Daoy (cell line): ENCODE measurements at regions not wholly inside any gene's neighbourhood (a gene's known extent, or its start where the extent isn't known, plus 50 kb on each side); places are given as distances from the start of the nearest gene placed in this dataset.
A peak's percentile ranks its signal among the peaks of the same experiment; 100 is the strongest.
"Not testable (repeated sequence)": the region's sequence is repeated elsewhere in the genome, so short reads cannot be mapped to it uniquely, and the experiment has no call there.

Source experiments
- DNase-seq: peaks from one replicate; pipeline ENCODE4 v3.0.0-alpha.2; 2015; ENCODE audit warnings: low read depth

DNA sequence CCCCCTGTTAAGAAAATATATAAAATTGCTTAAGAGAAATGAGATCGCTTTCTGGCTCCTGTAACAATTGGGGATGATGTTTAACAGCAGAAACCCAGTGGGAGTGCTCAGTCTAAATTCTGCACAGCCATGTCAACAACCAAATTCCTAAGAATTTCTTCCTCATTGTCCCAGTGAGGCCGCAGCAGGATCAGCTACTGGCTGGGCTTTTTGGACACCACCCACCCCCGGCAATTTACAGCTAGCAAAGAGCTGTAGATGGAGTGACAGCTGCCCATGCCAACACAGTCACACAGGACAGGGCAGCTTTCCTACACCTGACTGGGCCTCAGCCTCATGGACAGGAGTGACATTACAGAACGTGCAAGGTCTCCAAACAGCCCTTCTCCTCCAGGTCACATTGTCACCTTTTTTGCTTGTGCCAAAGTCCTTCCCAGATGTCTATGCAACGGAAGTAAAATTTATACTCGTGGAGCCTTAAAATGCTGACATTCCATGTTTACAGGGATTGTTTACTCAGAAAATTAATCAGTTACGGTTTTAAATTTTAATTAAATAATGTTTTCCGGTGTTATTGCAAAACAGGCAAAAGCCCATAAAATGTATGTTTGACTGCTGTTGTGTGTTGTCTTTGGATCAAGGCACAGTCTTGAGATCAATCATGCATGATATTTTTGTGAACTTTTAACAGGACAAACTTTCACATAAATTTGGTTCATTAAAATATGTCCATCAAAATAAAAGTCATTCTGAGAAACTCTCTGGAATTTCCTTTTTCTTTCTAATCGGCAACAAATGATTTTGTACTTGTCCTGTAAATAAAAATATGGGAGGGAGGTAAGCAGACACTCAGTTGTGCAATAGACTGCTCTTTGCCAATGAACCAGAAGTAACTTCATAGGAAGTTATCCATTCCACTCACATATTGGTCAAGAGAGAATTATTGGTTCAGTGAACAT is 943.2 kb downstream of the MCTP2 start:
- no peak for DNase-seq

DNA sequence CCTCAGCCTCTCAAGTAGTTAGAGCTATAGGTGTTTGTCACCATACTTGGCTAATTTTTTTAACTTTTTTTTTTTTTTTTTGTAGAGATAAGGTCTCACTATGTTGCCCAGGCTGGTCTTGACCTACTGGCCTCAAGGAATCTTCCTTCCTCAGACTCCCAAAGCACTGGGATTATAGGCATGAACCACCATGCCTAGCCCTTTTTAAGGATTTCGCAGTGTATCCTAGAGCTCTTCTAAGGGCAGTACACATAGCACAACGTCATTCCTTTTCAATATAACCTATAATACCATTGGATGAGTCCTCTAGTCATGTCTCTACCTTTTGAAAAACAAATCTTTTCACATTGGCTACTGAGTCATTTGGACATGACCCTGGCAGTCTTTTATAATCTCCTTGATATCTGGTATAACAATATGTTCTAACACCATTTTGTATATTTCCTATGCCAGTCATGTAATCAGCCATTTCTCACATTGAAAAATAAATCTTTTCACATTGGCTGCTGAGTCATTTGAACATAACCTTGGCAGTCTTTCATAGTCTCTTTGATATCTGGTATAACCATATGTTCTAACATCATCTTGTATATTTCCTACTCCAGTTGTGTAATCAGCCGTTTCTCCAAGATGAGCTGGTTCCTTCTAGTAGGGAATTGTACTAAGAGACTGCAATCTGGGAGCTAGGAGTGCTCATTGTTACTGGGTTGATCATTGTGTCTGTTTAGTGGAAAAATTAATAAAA is 944.7 kb downstream of the MCTP2 start:
- DNase-seq = no peak

DNA sequence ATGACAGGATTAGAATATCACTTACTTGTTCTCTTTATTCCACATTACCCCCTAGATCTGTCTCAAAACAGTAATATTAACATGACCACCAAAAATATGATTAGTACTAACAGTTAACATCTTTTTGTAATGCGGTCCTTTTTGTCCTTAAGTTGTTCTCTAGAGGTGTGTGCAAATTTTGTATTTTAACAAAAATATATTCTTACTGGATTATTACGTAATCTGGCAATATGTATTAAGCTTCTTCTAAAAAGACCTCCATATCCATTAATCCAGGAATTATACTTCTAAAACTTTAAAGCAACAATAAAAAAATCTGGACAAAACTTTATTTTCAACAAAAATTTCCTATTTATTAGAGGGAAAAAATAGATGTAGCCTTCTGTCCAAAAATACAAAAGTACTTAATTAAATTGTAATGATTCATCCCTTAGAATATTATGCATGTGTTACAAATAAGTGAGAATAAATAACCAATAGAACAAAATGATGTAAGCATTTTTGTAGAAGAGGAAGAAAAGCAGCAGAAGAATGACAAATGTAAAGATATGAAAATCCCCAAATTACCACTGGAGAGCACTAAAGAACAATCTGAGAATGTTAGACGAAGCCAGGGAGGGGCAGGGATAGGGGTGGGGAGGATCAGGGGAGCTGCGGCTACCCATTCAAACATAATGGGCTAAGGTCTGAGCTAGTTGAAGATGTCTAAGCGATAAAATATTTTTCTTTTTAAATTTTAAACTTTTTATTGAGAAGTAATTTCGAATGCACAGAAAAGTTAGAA is 945.6 kb downstream of the MCTP2 start:
- DNase-seq = no peak

DNA sequence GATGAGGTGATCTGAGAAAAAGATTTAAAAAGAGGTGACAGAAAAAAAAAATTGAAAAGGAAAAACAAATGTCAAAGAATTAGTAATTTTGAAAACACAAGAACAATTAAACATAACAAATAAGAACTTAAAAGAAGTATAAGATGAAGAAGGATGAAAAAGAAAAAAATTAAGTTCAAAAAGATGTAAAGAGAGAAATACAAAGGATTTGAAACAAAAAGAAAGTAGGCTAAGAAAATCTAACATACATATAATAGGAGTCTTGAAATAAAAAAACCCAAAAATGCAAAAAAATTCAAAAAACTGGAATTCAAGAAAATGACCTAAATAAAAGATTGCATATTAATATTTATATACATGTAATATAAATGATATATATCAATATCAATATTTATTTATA is 949.2 kb downstream of the MCTP2 start:
- no peak for DNase-seq

DNA sequence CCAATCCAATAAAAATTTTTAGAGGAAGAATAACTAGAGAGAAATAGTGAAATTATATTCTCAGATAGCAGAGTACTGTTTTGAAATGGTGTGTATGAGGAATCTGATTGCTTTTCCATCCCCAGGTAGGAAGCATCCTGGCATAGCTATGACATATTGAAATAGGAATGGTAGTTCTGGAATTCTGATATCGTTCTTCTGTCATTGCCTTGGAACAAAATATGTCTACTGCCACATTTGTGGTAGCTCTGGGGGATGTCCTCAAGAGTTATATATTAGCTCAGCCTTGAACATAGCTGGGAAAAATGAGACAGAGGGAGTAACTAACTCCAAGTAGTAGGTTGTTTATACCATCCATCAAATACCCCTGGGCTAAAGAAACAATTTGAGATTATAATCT is 950.7 kb downstream of the MCTP2 start:
- DNase-seq = no peak

DNA sequence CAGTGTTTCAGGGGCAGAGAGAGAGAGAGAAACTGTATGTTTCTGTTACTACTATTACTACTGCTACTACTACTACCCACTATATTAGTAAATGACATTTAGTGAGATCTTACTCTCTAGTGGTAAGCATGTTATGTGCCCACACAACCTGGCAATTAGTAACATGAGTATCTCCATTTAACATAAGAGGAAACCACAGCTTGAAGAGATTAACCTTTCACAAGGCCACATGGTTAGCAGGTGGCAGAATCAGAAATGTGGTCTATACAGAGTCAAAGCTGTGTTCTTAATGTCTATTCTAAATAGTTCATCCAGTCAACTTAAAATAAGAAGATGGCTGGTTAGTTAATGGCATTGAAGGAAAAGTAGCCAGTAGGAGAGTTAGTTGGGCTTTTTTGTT is 961.6 kb downstream of the MCTP2 start:
- DNase-seq = peak; percentile 14

DNA sequence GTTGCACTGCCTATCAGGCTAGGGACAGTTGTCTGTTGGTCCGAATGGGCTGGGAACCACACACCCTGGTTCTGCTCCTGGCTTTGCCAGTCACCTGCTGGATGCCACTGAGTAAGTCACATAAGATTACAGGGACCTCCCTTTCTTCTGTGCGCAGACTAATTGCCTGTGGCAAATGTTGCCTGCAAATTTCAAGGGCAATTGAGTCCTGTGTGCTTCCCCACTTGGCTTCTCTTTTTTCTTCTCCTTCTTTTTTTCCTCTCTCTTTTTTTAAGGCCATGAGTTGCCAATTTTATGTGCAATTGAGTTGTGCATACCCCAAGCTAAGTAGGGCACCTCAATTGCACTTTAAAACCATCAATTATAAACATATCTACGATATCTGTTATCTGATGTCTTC is 963.4 kb downstream of the MCTP2 start:
- no peak for DNase-seq

DNA sequence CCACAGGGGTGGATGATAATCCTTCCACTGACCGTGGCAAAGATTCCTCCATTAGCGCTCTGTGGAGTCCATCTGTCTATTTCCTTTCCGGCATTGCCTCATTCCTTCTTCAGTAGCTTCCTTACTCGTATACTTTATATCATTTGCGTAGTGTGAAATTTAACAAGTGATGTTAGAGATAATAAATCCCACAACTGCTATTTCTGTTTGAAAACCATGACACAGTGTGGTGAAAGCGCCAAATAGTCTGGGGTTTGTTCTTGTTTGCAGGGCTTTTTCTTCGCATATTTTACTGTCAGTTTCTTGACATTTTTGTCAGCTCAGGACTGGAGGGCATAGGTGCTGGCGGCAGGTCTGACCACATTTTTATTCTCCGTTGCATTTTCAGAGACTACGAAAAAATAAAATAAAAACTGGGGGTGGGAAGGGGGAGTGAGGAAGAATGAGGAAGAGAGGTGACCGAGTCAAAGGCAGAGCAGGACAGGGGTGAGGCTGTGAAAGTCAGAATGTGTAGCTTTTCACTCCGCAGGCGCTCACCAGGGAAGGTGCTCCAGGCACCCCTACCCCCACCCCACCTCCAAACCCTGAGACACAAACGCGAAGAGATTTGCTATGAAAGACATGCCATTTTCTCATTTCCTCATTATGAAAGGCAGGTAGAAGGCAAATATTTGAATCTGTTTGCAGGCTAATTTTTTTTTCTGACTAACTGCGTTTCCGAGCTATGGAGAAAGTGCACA is 965.0 kb downstream of the MCTP2 start:
- peak; percentile 11 for DNase-seq

DNA sequence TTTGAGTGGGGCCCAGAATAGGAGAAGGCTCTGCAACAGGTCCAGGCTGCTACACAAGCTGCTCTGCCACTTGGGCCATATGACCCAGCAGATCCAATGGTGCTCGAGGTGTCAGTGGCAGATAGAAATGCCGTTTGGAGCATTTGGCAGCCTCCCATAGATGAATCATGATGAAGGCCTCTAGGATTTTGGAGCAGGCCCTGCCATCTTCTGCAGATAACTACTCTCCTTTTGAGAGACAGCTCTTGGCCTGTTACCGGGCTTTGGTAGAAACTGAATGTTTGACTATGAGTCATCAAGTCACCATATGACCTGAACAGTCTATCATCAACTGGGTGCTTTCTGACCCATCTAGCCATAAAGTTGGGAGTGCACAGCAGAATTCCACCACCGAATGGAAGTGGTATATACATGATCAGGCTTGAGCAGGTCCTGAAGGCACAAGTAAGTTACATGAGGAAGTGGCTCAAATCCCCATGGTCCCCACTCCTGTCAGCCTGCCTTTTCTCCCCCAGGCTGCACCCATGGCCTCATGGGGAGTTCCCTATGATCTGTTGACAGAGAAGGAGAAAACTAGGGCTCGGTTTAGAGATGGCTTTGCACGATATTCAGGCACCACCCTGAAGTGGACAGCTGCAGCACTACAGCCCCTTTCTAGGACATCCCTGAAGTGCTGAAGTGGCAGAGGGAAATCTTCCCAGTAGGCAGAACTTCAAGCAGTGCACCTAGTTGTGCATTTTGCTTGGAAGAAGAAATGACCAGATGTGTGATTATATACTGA is 971.4 kb downstream of the MCTP2 start:
- no peak for DNase-seq

DNA sequence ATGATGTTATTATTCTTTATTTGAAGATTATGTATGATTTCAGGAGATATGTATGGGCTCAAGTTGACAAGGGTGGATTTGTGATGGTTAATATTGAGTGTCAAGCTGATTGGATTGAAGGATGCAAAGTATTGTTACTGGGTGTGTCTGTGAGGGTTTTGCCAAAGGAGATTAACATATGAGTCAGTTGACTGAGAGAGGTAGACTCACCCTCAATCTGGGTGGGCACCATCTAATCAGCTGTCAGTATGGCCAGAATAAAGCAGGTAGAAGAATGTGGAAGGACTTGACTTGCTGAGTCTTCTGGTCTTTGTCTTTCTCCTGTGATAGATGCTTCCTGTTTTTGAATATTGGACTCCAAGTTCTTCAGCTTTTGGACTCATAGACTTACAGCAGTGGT is 973.7 kb downstream of the MCTP2 start:
- no peak for DNase-seq

DNA sequence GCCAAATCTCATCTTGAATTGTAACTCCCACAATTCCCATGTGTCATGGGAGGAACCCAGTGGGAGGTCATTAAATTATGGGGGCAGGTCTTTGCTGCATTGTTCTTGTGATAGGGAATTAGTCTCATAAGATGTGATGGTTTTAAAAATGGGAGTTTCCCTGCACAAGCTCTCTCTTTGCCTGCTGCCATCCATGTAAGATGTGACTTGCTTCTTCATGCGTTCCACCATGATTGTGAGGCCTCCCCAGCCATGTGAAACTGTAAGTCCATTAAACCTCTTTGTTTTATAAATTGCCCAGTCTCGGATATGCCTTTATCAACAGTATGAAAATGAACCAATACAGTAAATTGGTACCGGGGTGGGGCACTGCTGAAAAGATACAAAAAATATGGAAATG is 974.5 kb downstream of the MCTP2 start:
- DNase-seq = not testable (repeated sequence)

DNA sequence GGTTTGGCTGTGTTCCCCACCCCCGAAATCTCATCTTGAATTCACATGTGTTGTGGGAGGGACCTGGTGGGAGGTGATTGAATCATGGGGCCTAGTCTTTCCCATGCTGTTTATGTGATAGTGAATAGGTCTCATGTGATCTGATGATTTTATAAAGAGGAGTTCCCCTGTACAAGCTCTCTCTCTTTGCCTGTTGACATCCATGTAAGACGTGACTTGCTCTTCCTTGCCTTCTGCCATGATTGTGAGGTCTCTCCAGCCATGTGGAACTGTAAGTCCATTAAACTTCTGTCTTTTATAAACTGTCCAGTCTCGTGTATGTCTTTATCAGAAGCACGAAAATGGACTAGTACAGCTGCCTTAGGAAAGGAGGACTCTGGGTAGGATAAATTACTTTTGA is 976.7 kb downstream of the MCTP2 start:
- DNase-seq = no peak

DNA sequence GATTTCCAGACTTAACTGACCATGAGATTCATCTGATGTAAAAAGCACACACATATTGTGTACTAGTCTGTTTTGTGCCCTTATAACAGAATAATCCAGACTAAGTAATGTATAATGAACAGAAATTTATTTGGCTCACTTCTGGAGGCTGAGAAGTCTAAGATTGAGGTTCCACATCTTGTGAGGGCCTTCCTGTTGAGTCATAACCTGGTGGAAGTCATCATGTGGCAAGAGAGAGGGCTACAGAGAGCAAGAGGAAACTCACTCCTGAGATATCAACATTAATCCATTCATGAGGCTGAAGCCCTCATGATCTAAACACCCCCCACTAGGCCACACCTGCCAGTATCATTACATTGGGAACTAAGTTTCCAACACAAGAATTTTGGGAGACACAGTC is 977.6 kb downstream of the MCTP2 start:
- DNase-seq = no peak

DNA sequence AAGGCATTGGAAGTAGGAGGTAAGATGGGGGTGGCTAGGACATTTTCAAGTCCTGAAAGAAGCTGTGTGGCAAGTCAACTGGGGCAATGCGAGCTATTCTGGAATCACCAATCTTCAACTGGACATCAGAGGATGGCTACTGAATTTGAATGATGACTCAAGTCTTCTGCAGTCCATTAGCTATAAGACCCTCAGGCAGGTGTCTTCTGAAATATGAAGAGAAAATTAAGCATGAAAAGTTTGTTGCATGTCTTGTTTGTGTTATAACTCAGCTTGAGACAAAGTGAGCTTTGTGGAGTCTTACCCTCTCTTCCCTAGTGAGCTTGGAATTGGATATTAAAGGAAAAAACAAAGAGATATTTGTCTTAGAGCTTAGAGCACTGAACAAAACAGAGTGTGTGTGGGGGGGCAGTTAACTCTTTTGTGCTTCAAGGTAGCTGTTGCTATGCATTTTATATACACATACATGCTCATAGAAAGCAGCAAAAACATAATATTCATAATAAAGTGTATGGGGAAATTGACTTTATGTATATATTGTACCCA is 979.1 kb downstream of the MCTP2 start:
- no peak for DNase-seq

DNA sequence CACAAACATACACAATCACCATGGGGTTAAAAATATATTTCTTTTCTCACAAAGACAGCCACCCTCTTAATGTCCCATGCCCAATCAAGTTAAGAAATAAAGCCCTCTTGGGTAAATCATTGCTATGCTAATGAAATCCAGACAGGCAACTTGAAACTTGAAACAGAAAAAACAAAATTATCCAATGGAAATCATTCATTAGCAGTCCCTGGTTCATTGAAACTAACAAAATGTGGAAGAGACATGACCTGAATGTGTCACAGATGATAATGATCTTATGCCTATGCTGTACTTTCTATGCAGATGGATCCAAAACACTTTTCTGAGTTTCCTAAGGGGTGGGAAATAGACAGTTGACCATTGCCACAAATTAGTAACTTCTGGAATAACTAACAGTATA is 983.7 kb downstream of the MCTP2 start:
- DNase-seq = no peak

DNA sequence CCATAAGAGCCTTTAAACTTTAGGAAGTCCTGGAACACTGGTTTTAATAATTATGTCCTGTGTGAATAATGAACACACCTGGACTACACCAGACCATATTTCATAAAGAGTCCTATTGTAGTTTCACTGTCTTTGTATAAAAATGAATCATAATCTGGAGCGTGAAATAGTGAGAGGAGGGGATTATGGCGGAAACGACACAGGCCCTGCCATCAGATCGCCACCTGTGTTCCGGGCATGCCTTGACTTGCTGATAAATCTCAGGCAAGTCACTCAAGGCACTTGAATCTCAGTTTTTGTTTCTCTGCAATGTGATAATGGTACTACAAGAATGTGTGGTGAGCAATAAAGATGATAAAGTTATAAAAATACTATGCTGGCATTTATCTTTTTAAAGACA is 995.5 kb downstream of the MCTP2 start:
- DNase-seq = no peak

DNA sequence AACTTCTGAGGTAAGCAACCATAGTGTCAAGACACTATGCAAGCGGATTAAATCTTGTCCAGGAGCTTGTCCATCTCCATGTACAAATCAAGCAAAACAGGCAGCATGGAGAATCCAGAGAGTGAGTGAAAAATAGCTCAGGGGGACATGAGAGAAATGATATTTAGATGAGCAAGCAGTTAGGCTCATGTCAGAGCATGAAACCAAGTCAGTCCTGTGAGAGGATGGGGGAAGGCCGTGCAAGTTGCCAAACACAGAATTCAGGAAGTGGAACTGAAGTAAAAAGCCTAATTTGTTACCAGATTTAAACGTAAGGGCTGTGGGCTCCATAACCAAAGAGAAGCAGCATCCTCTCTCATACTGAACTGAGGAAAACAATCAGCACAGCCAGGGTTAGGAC is 995.9 kb downstream of the MCTP2 start:
- DNase-seq = no peak

DNA sequence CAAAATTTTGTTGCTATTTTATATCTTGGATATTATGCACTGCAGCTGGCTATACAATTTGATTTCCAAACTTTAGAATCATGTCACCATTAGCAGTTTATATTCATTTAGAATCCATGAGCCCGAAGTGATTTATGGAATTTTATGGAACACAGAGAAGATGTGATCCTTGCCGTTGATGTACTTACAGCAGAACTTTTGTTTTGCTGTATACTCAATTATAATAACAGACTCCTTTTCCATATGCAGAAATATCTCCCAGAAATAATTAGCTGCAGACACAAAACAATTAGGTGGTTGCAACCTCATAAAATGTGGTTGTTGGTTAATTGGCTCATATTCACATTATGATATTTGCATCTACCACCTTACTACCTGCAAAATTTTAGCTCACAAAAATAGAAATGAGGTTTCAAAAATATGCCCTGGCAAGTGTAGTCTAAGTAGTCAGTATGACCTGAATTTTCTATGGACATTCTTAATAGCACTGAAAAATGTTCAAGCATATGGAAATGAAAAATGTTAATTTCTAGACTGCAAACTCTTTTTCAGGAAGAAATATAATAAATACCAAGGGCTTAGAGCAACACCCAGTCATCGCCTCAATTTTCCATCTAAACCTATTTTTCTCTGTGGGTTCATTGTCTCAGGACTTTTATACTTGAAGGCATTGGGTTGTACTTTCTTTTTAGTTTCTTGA is 997.6 kb downstream of the MCTP2 start:
- DNase-seq = no peak

DNA sequence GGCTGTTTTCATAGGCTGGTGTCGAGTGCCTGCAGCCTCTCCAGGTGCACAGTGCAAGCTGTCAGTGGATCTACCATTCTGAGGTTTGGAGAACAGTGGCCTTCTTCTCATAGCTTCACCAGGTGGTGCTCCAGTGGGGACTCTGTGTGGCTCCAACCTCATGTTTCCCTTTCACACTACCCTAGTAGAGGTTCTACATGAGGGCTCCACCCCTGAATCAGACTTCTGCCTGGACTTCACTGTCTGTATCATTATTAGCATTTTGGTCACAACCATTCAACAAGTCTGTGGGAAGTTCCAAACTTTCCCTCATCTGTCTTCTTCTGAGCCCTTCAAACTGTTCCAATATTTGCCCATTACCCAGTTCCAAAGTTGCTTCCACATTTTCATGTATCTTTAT is 1003.7 kb downstream of the MCTP2 start:
- DNase-seq = no peak
